Islet of Langerhans (tissue), 1 donor: ENCODE measurements at regions not wholly inside any gene's neighbourhood (a gene's known extent, or its start where the extent isn't known, plus 50 kb on each side); places are given as distances from the start of the nearest gene placed in this dataset.

Experiments
- FAIRE-seq: peaks from one replicate; lab custom pipeline; 2011; peaks lifted over from hg19 to GRCh38; lab: Jason Lieb, UNC

GRCh38 chr2:34070196-34070595 is 471.1 kb upstream of the FAM98A start:
- FAIRE-seq = no peak

GRCh38 chr2:34069604-34070003 is 470.5 kb upstream of the FAM98A start:
- FAIRE-seq = no peak

GRCh38 chr2:34050413-34050812 is 451.3 kb upstream of the FAM98A start:
- no peak for FAIRE-seq

- no peak for FAIRE-seq
Observed at GRCh38 chr2:34045101-34045655, 446.1 kb upstream of the FAM98A start.

- no peak for FAIRE-seq
Observed at GRCh38 chr2:34037886-34038285, 438.8 kb upstream of the FAM98A start.

GRCh38 chr2:34037157-34037556 is 438.1 kb upstream of the FAM98A start:
- FAIRE-seq = no peak

GRCh38 chr2:34031097-34031496 is 432.0 kb upstream of the FAM98A start:
- no peak for FAIRE-seq

GRCh38 chr2:34030273-34030672 is 431.2 kb upstream of the FAM98A start:
- no peak for FAIRE-seq

- FAIRE-seq = no peak
Observed at GRCh38 chr2:34029073-34029472, 430.0 kb upstream of the FAM98A start.

- no peak for FAIRE-seq
Observed at GRCh38 chr2:34025196-34025595, 426.1 kb upstream of the FAM98A start.

GRCh38 chr2:34012715-34013302 is 413.7 kb upstream of the FAM98A start:
- peak; percentile 90 for FAIRE-seq

GRCh38 chr2:34011684-34012083 is 412.6 kb upstream of the FAM98A start:
- no peak for FAIRE-seq

- FAIRE-seq = no peak
Observed at GRCh38 chr2:34005901-34006300, 406.8 kb upstream of the FAM98A start.

GRCh38 chr2:34004936-34005335 is 405.8 kb upstream of the FAM98A start:
- no peak for FAIRE-seq

GRCh38 chr2:34003795-34004194 is 404.7 kb upstream of the FAM98A start:
- FAIRE-seq = no peak

- FAIRE-seq = no peak
Observed at GRCh38 chr2:34001557-34001956, 402.5 kb upstream of the FAM98A start.

GRCh38 chr2:33984131-33984530 is 385.0 kb upstream of the FAM98A start:
- FAIRE-seq = no peak

- no peak for FAIRE-seq
Observed at GRCh38 chr2:33978471-33978870, 379.4 kb upstream of the FAM98A start.

GRCh38 chr2:33975498-33975897 is 376.4 kb upstream of the FAM98A start:
- no peak for FAIRE-seq

GRCh38 chr2:33967103-33967502 is 368.0 kb upstream of the FAM98A start:
- FAIRE-seq = no peak

GRCh38 chr2:33958591-33958990 is 359.5 kb upstream of the FAM98A start:
- no peak for FAIRE-seq

- no peak for FAIRE-seq
Observed at GRCh38 chr2:33949371-33949770, 350.3 kb upstream of the FAM98A start.

- no peak for FAIRE-seq
Observed at GRCh38 chr2:33946193-33946592, 347.1 kb upstream of the FAM98A start.

GRCh38 chr2:33933203-33933602 is 334.1 kb upstream of the FAM98A start:
- no peak for FAIRE-seq

GRCh38 chr2:33931164-33931563 is 332.1 kb upstream of the FAM98A start:
- FAIRE-seq = no peak
